GM18517 (cell line): ENCODE measurements at regions not wholly inside any gene's neighbourhood (a gene's known extent, or its start where the extent isn't known, plus 50 kb on each side); places are given as distances from the start of the nearest gene placed in this dataset.

ENCODE experiments used
- ATAC-seq: cut with Tn5 transposase; IDR thresholded peaks from one replicate; pipeline ENCODE4 v1.9.1; 2021; ENCODE audit warnings: mild to moderate bottlenecking, moderate library complexity; ENCODE audit not compliant: unreplicated experiment

DNA sequence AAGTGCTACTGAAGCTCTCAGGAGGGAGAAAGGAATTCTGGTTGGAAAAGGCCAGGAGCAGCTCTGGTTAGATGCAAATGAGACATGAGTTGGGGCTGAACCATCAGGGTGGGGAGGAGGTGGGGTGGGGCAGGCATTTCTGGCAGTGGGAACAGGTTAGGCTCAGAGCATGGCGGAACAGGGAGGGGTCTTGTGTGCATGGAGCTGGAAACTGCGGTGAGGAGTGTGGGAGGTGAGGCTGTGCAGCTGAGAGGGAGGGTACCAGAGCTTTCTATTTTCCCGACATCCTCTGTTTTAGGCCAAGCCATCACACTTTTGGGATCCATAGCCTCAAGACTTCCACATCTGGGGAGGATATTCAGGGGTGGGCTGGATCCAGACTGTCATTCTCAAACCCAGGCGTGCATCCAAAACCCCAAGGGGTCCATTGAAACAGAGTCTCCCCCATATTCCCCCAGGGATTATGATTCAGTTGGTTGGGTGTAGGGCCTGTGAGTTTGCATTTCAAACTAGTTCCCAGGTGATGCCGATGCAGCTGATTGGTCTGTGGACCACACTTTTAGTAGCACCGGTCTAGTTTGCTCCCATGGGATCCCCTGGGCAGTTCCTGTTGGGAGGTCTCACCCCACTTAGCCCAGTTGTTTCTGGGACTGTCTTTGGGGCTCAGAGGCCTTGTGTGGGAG lies 100.9 kb upstream of the TLE3 start:
- ATAC-seq, result no peak

DNA sequence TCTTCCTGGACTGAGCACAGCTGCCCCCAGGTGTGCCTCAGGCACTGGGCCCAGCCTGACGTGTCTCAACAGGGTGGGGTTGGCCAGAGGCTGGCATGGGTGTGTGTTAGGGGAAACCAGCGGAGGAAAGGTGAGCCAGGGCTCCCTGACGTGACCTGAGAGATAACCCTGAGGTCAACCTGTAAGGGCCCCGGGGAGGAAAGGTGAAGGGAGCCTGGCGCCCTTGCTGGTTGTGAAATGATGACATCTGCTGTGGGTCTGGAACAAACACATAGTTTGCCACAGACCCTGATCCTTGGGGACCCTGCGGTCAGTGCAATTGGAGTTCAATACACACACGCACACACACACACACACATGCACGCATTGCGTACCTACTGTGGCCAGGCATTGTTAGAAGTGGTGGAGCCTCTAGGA lies 100.2 kb upstream of the TLE3 start:
- no peak for ATAC-seq

DNA sequence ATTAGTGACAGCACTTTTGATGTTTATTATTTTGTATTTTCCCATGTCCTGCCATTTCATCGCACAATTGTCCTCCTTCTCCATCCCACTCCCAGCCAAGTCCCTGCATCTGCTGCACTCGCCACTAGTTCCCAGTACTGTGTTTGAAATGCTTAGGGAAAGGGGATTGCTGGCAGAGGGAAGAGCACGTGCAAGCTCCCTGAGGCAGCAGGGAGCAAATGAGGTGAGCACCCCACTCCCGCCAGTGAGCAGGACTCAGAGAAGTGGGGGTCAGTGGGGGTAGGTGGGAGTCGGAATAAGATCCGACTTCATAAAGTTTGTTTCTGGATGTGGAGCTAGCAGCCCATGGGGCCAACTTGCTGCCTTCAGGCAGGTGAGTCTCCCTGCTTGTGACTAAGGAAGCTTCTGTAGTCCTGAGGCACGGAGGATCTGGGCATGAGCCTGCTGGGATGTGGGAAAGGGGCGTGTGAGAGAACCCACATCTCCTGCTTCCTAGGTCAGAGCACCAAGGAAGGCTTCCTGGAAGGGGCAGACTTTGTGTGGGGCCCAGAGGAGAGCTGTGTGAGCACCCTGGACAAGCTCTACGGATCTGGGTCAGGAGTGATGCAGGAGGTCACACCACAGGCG lies 99.7 kb upstream of the TLE3 start:
- ATAC-seq, result no peak

DNA sequence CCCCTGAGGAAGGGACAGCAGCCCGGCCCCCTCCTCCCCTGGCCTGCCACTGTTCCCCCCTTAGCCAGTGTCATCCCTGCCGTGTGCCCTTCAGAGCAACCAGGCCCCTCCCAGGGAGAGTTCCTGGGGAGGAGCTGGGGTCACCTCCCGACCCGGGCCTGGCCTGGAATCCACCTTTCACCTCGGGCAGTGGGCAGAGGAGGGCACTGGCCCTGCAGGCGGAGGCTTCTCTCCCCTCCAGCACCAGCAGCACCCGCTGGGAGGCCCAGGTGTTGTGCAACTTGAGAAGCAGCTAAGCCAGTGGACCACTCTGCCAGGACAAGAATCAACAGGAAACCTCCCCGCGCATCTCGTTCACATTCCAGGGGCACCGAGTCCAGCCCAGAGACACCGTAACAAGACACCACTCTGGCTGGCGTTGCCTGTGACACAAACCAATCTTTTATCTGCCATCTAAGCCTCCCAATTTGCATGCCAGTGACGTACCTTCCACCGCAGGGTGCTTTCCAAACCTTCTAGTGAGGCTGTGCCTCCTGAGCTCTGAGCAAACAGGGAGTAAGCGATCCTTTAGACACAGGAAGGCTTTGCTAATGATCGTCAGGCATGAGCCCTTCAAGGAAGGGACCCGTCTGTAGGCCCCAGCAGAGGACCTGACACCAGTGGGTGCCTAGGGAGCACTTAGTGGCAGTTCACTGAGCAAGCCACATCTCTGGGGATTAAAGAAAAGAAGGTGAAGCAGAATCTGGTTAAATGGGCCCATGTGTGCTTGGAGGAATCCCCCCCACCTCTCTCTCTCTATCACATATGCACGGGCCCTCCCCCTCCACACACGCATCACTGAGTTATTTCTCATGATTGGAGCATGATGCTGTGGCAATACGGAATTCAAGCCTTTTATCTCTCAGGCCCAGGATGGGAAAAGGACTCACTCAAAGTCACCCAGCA lies 98.9 kb upstream of the TLE3 start:
- ATAC-seq, result peak; percentile 92

DNA sequence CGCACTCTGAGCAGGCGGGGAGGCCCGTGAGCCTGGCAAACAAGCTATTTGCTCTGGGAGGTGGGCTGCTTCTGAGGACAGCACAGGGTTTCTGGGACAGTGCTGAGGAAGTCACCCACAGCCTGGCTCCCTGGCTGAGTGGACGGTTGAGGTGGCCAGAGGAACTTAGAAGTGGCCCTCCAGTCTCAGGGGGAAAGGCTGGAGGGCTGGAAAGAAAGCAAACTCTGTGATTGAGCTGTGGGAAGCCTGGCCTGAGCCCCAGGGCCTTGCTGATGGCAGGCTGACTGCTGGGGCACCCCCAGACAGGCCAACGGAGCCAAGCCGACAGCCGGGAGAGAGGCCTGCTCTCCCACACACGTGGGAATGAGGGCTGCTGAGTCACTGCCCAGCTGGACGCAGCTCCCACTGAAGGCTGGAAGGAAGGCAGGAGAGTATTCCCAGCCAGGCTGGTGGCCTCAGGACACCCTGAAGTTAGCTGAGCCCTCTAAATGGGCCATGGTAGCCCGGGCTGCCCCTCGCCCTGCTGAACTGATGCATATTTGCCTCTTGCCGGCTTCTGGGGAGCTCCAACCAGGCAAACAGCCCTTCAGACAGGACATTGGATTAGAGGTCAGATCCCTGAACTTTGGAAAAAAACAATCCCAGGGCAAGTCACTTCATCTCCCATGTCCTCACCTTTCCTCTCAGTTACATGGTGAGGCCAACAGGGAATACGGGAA lies 98.0 kb upstream of the TLE3 start:
- ATAC-seq, result no peak

DNA sequence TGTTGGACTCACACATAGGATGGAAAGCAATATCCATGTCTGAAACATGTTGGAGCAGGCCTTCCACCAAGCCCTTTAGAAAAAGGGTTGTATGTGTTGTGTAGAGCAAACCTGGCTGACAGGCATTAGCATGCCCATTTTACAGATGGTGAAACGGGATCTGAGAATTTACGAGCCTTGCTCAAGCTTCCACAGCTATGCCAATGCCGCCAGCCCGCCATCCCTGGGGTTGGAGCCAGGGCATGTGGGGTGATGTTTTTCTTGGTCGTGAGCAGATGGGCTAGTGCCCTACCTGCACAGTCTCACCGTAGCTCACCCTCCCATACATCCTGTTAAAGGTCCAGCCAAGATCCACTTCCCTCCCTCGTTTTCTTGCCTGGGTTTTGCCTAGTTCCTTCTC lies 97.5 kb upstream of the TLE3 start:
- ATAC-seq, result no peak

DNA sequence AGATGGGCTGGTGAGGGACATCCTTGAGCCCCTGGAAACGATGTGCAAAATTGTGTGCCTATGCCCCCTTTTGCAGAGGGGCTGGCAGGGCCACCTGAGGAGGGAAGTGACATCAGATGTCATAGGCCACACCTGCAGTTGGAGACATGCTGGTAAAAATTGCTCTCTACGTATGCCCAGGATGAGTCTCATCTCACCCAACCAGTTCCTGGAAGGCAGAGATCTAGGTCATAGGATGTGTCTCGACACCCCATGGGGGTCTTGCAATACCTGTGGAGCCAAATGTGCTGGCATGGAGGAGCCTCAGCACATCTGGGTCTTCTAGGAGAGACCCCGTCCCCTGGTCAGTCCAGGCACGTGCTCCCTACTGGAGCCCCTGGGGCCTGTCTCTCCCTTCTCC lies 96.5 kb upstream of the TLE3 start:
- no peak for ATAC-seq

DNA sequence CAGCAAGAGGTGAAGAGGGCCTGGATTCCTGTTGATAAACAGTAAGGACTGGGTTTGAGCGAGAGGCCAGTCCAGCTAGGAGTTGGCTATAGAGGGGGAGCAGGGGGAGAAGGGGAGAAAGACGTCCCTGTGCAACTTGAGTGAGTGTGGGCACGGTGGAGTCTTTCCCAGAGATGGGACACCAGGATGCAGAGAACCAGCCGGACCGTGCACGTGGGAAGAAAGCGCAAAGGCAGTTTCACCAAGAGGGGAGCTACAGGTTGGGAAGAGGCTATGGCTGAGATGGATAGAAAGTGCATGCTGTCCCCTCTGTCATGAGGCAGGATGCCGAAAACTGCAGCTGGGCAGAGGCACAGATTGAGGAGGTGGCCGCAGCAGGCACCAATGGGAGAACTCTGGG lies 96.0 kb upstream of the TLE3 start:
- ATAC-seq, result no peak

DNA sequence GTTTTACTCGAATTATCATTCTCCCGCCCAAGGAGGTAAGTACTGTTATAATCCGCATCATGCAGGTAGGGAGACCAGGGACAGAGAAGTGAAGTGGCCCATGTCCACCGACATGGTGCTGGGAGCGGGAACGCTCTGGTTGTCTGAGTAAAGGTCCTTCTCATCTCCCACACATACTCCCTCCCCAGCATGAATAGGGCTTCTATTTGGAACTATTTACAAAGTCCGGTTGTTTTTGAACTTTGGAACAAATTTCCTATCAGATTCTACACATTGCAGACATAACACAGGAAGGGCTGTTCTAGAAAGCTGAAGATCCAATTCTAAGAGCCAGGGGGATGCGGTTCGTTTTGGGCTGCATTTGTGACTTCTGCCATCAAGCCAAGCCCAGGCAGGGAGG lies 94.8 kb upstream of the TLE3 start:
- ATAC-seq, result no peak

DNA sequence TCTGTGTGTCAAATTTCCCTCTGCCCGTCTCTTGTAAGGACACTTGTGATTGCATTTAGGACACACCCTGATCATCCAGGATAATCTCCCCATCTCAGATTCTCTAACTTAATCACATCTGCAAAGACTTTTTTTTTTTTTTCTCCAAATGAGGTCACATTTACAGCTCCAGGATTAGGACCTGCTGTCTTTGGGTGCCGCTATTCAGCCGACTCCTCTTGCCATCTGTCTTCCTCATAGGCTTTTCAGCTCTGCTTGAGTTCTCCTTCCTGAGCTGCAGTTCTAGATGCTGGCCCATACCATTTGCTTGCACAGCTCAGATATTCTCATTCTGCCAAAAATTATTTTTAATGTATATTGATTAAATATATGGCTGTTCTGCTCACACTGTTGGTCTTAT lies 94.3 kb upstream of the TLE3 start:
- no peak for ATAC-seq

DNA sequence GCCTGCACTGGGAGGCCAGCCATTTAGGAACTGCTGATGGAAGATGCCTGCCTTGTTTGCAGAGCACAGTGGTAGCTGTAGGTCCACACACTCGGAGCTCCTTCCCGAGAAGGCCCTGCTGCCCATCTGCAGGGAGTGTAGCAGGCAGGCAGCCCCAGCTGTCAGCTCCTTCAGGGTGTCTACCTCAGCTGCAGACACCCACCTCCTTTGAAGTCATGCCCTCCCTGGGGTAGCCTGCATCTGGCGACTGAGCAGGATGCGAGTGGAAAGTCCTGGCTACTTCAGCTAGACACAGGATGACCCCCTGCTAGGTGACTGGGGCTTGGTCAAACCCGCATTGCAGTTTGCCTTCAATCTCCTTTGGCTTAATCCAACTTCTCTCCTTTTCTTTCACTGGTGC lies 93.2 kb upstream of the TLE3 start:
- no peak for ATAC-seq

DNA sequence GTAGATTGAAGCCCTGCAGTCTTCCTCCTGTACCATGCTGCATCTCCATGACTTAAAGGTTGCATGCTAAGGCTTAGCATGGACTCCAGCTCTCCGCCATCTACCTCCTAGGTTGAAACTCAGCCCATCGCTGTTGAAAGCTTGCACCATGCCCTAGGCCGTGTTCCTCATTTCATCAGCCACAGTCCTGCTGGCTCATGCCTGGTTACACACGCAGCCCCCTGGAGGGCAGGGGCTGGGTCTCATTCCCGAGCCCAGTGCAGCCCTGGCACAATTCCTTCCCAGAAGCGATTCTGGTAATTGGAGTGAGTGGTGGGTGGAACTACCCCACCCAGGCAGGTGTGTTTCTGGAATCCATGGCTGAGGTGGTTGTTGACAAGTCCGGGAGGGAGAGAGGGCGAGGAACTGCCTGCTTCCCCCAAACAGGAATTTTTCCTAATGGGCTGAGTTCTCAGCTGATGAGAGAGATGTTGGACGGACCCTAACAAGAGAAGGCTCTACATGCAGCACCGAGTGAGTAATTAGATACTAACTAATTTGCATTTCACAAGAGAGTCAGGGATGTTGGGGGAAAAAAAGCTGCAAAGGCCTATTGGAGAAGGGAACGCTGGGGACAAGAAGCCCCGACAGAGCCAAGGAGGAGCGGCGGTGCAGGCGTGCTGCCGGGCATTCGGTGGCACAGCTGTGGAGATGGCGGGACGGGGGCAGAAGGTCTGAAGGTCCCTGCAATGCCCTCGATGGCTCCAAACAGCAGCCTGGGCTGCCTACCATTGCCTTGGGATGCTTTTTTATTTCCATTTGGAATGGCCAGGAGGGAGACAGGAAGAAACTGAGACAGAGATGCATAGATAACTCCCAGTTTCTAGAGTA lies 92.3 kb upstream of the TLE3 start:
- ATAC-seq, result no peak

DNA sequence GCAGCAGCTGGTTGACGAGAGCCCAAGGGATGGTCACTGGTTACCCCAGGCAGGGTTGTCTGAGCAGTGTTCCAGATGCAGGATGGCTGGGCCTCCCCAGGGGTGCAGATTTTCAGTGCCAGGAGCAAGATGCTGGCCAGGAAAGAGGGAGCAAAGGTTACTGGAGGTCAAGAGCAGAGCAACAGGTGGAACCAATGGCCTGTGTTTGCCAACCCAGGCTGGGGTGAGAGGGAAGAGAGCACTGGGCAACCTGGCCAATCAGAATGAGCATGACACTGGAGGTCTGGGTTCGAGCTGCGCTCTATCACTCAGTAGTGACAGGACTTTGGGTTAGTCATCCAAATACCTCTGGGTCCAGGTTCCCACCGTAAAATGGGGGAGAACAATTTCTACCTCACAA lies 90.6 kb upstream of the TLE3 start:
- no peak for ATAC-seq

DNA sequence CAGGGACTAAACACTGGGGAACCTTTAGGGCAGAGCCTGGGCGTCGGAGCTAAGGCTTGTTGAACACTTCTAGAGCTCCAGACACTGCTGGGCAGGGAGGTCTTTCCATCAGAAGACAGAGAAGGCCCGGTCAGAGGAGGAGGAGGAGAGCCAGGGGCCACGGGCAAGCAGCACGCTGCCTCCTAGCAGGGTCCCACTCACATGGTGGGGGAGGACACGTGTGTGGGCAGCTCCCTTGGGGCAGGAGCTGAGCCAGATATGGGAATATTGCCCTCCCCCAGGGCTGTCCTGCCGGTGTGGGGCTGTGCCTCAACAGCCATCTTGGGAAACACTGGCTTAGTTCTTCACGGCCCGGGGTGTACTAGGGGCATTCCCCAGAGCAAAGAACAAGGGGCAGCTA lies 89.6 kb upstream of the TLE3 start:
- ATAC-seq, result no peak

DNA sequence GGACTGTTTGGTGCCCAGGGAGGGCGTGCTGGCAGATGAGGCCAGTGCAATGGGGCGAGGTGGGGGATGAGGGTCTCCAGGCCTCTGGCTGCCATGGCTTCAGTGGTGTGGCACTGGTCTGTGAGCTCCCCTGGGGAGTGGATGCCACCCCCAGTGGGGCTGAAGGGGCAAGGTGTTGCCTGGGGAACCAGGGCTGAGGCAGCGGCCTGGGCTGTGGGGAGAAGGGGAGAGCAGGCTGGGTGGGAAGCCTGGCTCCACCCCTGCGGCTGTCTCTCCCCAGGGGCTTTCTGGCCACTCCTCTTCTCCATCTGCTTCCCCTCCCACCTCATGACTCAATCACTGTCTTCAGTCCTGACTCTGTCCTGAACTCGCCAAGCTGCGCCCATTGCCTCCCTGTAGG lies 88.4 kb upstream of the TLE3 start:
- no peak for ATAC-seq

DNA sequence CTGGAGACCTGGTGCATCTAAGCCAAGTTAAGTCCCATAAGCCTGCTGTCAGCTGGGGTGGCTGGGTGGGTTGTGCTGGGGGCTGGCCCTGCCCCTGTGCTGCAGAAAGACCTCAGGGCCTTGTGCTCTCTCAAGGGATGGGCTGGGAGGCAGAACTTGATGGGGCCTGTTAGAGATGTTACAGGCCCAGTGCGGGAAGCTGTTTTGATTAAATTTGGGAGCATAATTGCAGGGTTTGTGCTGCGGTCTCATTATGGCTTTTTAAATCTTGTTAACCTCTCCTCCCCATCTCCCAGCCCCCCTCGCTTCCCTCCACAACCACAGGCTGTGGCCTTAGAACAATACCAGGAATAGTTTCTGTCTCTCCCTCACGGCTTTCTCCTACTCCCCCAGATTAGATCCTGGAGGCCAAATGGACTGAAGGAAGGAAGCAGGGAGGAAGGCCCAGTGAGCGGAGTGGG lies 87.6 kb upstream of the TLE3 start:
- no peak for ATAC-seq

DNA sequence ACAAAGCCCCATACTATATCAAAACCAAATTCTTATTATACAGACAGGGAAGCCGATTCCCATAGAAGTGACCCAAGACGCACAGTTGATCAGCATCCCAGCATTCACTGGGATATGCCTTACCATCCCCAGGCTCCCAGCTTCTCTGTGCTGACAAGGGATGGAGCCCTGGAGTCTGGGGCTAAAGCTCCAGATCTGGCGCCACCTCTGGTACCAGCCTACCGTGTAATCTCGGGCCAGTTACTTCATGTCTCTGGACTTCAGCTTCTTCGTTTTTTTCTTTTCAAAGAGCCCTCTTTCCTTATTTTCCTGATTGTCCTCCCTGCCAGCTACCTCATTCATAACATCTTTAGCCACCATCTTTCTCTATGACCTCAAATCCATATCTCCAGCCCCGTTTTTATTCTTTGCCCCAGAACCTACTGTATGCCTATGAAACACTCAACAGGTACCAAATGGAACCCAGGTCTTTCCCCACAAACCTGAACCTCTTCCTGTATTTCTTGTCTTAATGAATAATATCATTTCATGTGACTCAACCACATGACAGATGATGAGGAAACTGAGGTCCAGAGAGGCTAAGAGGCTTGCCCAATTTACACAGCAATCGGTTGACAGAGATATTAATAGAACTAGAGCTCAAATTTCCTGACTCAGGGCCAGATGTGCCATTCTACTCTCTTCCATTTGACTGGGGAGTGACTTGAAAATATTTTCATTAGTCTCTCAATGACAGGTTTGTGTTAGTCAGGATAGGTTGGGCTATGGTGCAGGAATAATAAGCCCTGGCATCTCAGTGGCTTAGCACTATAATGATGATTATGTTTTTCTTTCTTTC lies 85.4 kb upstream of the TLE3 start:
- ATAC-seq, result no peak

DNA sequence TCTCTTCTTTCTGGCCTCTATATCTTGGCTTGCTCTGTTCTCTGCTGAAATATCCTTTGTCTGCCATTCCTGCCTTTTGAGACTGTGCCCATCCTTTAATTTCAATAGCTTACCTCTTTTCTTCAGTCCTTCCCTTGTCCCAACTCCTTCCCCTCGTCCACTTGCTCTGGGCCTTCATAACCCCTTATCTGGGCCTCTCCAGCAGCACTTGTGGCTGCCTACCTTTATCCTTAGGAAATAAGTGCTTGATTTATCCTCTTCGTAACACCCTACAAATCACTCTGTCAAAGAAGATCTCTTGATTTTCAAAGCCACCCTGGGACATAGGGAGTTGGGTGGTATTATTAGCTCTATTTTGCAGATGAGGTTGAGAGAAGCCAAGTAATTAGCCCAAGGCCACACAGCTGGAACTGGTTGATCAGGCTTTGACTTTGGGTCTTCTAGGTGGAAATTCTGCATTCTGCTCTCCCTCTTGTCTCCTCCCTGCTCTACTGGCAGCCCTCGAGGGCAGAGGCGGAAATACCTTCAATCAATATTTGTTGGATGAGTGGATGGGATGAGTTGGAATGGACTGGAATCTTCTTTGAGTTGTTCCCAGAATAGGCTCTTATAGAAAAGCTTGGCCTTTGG lies 84.0 kb upstream of the TLE3 start:
- no peak for ATAC-seq
